ENCODE measurements at regions not wholly inside any gene's neighbourhood (a gene's known extent, or its start where the extent isn't known, plus 50 kb on each side); places are given as distances from the start of the nearest gene placed in this dataset.

DNA sequence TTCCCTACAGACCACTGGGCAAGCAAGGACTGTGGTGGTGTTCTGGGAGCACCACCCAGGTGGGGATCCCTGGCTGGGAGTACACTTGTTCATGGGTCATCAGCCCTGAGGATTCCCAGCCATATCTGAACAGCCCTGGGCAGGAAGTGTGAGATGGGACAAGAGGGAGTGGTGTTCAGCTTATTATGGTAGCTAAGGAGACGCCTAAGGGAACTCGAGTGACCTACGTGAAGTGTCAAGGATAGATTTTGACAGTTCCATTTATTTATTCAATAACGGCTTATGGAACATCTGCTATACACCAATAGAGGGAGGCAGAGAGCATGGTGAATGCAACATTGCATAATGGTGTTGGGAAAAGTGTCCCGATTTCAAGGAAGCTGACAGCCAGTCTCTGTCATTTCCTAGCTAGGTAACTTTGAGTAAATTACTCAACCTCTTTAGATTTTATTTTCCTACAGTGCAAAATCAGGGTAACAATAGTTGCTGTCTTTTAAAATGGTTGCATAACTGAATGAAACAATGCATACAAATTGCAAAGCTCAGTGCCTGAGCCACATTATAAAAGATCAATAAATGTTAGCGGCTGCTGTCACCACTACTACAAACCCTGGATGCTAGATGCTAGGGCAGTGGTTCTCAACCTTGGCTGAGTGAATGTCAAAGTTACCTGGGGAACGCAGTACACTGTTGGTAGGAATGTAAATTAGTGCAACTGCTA lies 534.1 kb downstream of the GRIN2A start:
- TF ChIP-seq, protein P1, sequence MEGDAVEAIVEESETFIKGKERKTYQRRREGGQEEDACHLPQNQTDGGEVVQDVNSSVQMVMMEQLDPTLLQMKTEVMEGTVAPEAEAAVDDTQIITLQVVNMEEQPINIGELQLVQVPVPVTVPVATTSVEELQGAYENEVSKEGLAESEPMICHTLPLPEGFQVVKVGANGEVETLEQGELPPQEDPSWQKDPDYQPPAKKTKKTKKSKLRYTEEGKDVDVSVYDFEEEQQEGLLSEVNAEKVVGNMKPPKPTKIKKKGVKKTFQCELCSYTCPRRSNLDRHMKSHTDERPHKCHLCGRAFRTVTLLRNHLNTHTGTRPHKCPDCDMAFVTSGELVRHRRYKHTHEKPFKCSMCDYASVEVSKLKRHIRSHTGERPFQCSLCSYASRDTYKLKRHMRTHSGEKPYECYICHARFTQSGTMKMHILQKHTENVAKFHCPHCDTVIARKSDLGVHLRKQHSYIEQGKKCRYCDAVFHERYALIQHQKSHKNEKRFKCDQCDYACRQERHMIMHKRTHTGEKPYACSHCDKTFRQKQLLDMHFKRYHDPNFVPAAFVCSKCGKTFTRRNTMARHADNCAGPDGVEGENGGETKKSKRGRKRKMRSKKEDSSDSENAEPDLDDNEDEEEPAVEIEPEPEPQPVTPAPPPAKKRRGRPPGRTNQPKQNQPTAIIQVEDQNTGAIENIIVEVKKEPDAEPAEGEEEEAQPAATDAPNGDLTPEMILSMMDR (IDR thresholded peaks at IDR 0.05) = peak in 2 of 3 donors; percentile 49 to 59
- TF ChIP-seq POLR2A (IDR thresholded peaks at IDR 0.05) = no peak

Data from breast epithelium (tissue), 3 donors.